GM06990 (cell line): ENCODE measurements at regions not wholly inside any gene's neighbourhood (a gene's known extent, or its start where the extent isn't known, plus 50 kb on each side); places are given as distances from the start of the nearest gene placed in this dataset.

Experiments used
- DNase-seq: peaks from one replicate; pipeline ENCODE4 v3.0.0-alpha.2; 2011; ENCODE audit not compliant: insufficient read length; ENCODE audit errors: extremely low read depth
- H3K27me3 ChIP-seq: replicated peaks from 2 replicates; pipeline ENCODE4 v1.6.0; 2011; ENCODE audit warnings: low read length; ENCODE audit not compliant: control insufficient read depth, insufficient read depth
- H3K36me3 ChIP-seq: 2 replicates; pipeline ENCODE4 v1.5.1; 2011; ENCODE audit warnings: low read length; ENCODE audit not compliant: control insufficient read depth, insufficient read depth
- H3K4me3 ChIP-seq: replicated peaks from 2 replicates; pipeline ENCODE4 v1.5.1; 2011; ENCODE audit warnings: low read depth, mild to moderate bottlenecking, control low read depth, low read length
- CTCF ChIP-seq: IDR thresholded peaks from 2 replicates; pipeline ENCODE4 v1.5.1; 2011; ENCODE audit warnings: low read length, control low read depth, mild to moderate bottlenecking, inconsistent platforms; ENCODE audit not compliant: insufficient read depth, poor library complexity, severe bottlenecking

- no peak for DNase-seq
- Histone ChIP-seq H3K4me3 (no peak overlapping the region), H3K27me3 (no peaks in the 10 kb centered on the region), H3K36me3 (no peaks in the 10 kb centered on the region)
- no peak for TF ChIP-seq CTCF
These were observed 209.9 kb downstream of the ZNF326 start for GRCh38 chr1:90204780-90205179.

GRCh38 chr1:90204023-90204590 lies 209.2 kb downstream of the ZNF326 start:
- no peaks in the 10 kb centered on the region for H3K36me3 ChIP-seq
- H3K4me3 ChIP-seq, result no peak overlapping the region
- no peak for DNase-seq
- H3K27me3 ChIP-seq, result no peaks in the 10 kb centered on the region
- TF ChIP-seq CTCF, result no peak

- Histone ChIP-seq H3K27me3 (no peaks in the 10 kb centered on the region), H3K36me3 (no peaks in the 10 kb centered on the region), H3K4me3 (no peak overlapping the region)
- DNase-seq, result no peak
- no peak for TF ChIP-seq CTCF
These were observed 206.8 kb downstream of the ZNF326 start for GRCh38 chr1:90201467-90202358.

GRCh38 chr1:90200646-90201205 lies 205.8 kb downstream of the ZNF326 start:
- no peak for TF ChIP-seq CTCF
- no peak for DNase-seq
- no peaks in the 10 kb centered on the region; the same call in 1 of the 2 replicates for H3K27me3 ChIP-seq
- H3K36me3 ChIP-seq, result no peaks in the 10 kb centered on the region
- no peak overlapping the region for H3K4me3 ChIP-seq

- Histone ChIP-seq H3K4me3 (no peak overlapping the region), H3K27me3 (no peaks in the 10 kb centered on the region; the same call in 1 of the 2 replicates), H3K36me3 (no peaks in the 10 kb centered on the region)
- no peak for TF ChIP-seq CTCF
- no peak for DNase-seq
These were observed 203.9 kb downstream of the ZNF326 start for GRCh38 chr1:90198616-90199332.
